ENCODE measurements at regions not wholly inside any gene's neighbourhood (a gene's known extent, or its start where the extent isn't known, plus 50 kb on each side); places are given as distances from the start of the nearest gene placed in this dataset.

- no peaks in the 10 kb centered on the region for H3K9me3 ChIP-seq (ENCODE audit: control insufficient read depth in 5 of 5, low read length in 5 of 5)
Observed at GRCh38 chr10:61120805-61121204, 176.8 kb upstream of the RHOBTB1 start.

GRCh38 chr10:61119573-61119972, 175.6 kb upstream of the RHOBTB1 start:
- Histone ChIP-seq H3K27me3 (ENCODE audit: control insufficient read depth in 5 of 5, insufficient read depth in 4 of 5, low read length in 5 of 5) (no peaks in the 10 kb centered on the region), H3K4me3 (ENCODE audit: low read depth in 1 of 5, low read length in 5 of 5) (no peak overlapping the region), H3K9ac (ENCODE audit: low read length in 5 of 5) (no peak overlapping the region), H3K4me1 (ENCODE audit: control insufficient read depth in 5 of 5, insufficient read depth in 5 of 5, low read length in 5 of 5) (no peaks in the 10 kb centered on the region), H3K27ac (ENCODE audit: low read depth, low read length) (no peak overlapping the region), H3K36me3 (ENCODE audit: control insufficient read depth in 5 of 5, insufficient read depth in 5 of 5, low read length in 5 of 5) (no peaks in the 10 kb centered on the region), H3K9me3 (ENCODE audit: control insufficient read depth in 5 of 5, low read length in 5 of 5) (no peaks in the 10 kb centered on the region)

More at GRCh38 chr10:61120805-61121204, 176.8 kb upstream of the RHOBTB1 start:
- Histone ChIP-seq H3K4me1 (ENCODE audit: control insufficient read depth in 5 of 5, insufficient read depth in 5 of 5, low read length in 5 of 5) (no peaks in the 10 kb centered on the region), H3K4me3 (ENCODE audit: low read depth in 1 of 5, low read length in 5 of 5) (no peak overlapping the region), H3K27ac (ENCODE audit: low read depth, low read length) (no peak overlapping the region), H3K27me3 (ENCODE audit: control insufficient read depth in 5 of 5, insufficient read depth in 4 of 5, low read length in 5 of 5) (no peaks in the 10 kb centered on the region), H3K9ac (ENCODE audit: low read length in 5 of 5) (no peak overlapping the region), H3K36me3 (ENCODE audit: control insufficient read depth in 5 of 5, insufficient read depth in 5 of 5, low read length in 5 of 5) (no peaks in the 10 kb centered on the region)

GRCh38 chr10:61115897-61116296, 171.9 kb upstream of the RHOBTB1 start:
- Histone ChIP-seq H3K4me3 (ENCODE audit: low read depth in 1 of 5, low read length in 5 of 5) (no peak overlapping the region), H3K9me3 (ENCODE audit: control insufficient read depth in 5 of 5, low read length in 5 of 5) (no peaks in the 10 kb centered on the region), H3K27ac (ENCODE audit: low read depth, low read length) (no peak overlapping the region), H3K36me3 (ENCODE audit: control insufficient read depth in 5 of 5, insufficient read depth in 5 of 5, low read length in 5 of 5) (no peaks in the 10 kb centered on the region), H3K27me3 (ENCODE audit: control insufficient read depth in 5 of 5, insufficient read depth in 4 of 5, low read length in 5 of 5) (no peaks in the 10 kb centered on the region), H3K4me1 (ENCODE audit: control insufficient read depth in 5 of 5, insufficient read depth in 5 of 5, low read length in 5 of 5) (no peaks in the 10 kb centered on the region), H3K9ac (ENCODE audit: low read length in 5 of 5) (no peak overlapping the region)

GRCh38 chr10:61112771-61113170, 168.8 kb upstream of the RHOBTB1 start:
- Histone ChIP-seq H3K9me3 (ENCODE audit: control insufficient read depth in 5 of 5, low read length in 5 of 5) (no peaks in the 10 kb centered on the region), H3K4me3 (ENCODE audit: low read depth in 1 of 5, low read length in 5 of 5) (no peak overlapping the region), H3K36me3 (ENCODE audit: control insufficient read depth in 5 of 5, insufficient read depth in 5 of 5, low read length in 5 of 5) (no peaks in the 10 kb centered on the region), H3K27me3 (ENCODE audit: control insufficient read depth in 5 of 5, insufficient read depth in 4 of 5, low read length in 5 of 5) (no peaks in the 10 kb centered on the region), H3K4me1 (ENCODE audit: control insufficient read depth in 5 of 5, insufficient read depth in 5 of 5, low read length in 5 of 5) (no peaks in the 10 kb centered on the region), H3K9ac (ENCODE audit: low read length in 5 of 5) (no peak overlapping the region), H3K27ac (ENCODE audit: low read depth, low read length) (no peak overlapping the region)

GRCh38 chr10:61110936-61111335, 167.0 kb upstream of the RHOBTB1 start:
- Histone ChIP-seq H3K4me1 (ENCODE audit: control insufficient read depth in 5 of 5, insufficient read depth in 5 of 5, low read length in 5 of 5) (no peaks in the 10 kb centered on the region), H3K4me3 (ENCODE audit: low read depth in 1 of 5, low read length in 5 of 5) (no peak overlapping the region), H3K36me3 (ENCODE audit: control insufficient read depth in 5 of 5, insufficient read depth in 5 of 5, low read length in 5 of 5) (no peaks in the 10 kb centered on the region)

GRCh38 chr10:61110188-61110844, 166.3 kb upstream of the RHOBTB1 start:
- no peaks in the 10 kb centered on the region for H3K27me3 ChIP-seq (ENCODE audit: control insufficient read depth in 5 of 5, insufficient read depth in 4 of 5, low read length in 5 of 5)
- no peaks in the 10 kb centered on the region for H3K36me3 ChIP-seq (ENCODE audit: control insufficient read depth in 5 of 5, insufficient read depth in 5 of 5, low read length in 5 of 5)
- H3K4me3 ChIP-seq (ENCODE audit: low read depth in 1 of 5, low read length in 5 of 5) = no peak overlapping the region
- H3K27ac ChIP-seq (ENCODE audit: low read depth, low read length) = no peak overlapping the region
- H3K4me1 ChIP-seq (ENCODE audit: control insufficient read depth in 5 of 5, insufficient read depth in 5 of 5, low read length in 5 of 5) = no peaks in the 10 kb centered on the region
- H3K9ac ChIP-seq (ENCODE audit: low read length in 5 of 5) = no peak overlapping the region
- no peaks in the 10 kb centered on the region for H3K9me3 ChIP-seq (ENCODE audit: control insufficient read depth in 5 of 5, low read length in 5 of 5)

More at GRCh38 chr10:61110936-61111335, 167.0 kb upstream of the RHOBTB1 start:
- Histone ChIP-seq H3K27me3 (ENCODE audit: control insufficient read depth in 5 of 5, insufficient read depth in 4 of 5, low read length in 5 of 5) (no peaks in the 10 kb centered on the region), H3K9ac (ENCODE audit: low read length in 5 of 5) (no peak overlapping the region), H3K9me3 (ENCODE audit: control insufficient read depth in 5 of 5, low read length in 5 of 5) (no peaks in the 10 kb centered on the region), H3K27ac (ENCODE audit: low read depth, low read length) (no peak overlapping the region)

- Histone ChIP-seq H3K27ac (ENCODE audit: low read depth, low read length) (no peak overlapping the region), H3K9me3 (ENCODE audit: control insufficient read depth in 5 of 5, low read length in 5 of 5) (no peaks in the 10 kb centered on the region), H3K4me1 (ENCODE audit: control insufficient read depth in 5 of 5, insufficient read depth in 5 of 5, low read length in 5 of 5) (no peaks in the 10 kb centered on the region), H3K27me3 (ENCODE audit: control insufficient read depth in 5 of 5, insufficient read depth in 4 of 5, low read length in 5 of 5) (no peaks in the 10 kb centered on the region), H3K36me3 (ENCODE audit: control insufficient read depth in 5 of 5, insufficient read depth in 5 of 5, low read length in 5 of 5) (no peaks in the 10 kb centered on the region), H3K4me3 (ENCODE audit: low read depth in 1 of 5, low read length in 5 of 5) (no peak overlapping the region), H3K9ac (ENCODE audit: low read length in 5 of 5) (no peak overlapping the region)
Observed at GRCh38 chr10:61108915-61109314, 164.9 kb upstream of the RHOBTB1 start.

- no peak overlapping the region for H3K4me3 ChIP-seq (ENCODE audit: low read depth in 1 of 5, low read length in 5 of 5)
- H3K4me1 ChIP-seq (ENCODE audit: control insufficient read depth in 5 of 5, insufficient read depth in 5 of 5, low read length in 5 of 5) = no peaks in the 10 kb centered on the region
- H3K27ac ChIP-seq (ENCODE audit: low read depth, low read length) = no peak overlapping the region
- no peaks in the 10 kb centered on the region for H3K36me3 ChIP-seq (ENCODE audit: control insufficient read depth in 5 of 5, insufficient read depth in 5 of 5, low read length in 5 of 5)
- H3K9me3 ChIP-seq (ENCODE audit: control insufficient read depth in 5 of 5, low read length in 5 of 5) = no peaks in the 10 kb centered on the region
- H3K9ac ChIP-seq (ENCODE audit: low read length in 5 of 5) = no peak overlapping the region
- H3K27me3 ChIP-seq (ENCODE audit: control insufficient read depth in 5 of 5, insufficient read depth in 4 of 5, low read length in 5 of 5) = no peaks in the 10 kb centered on the region
Observed at GRCh38 chr10:61100887-61101286, 156.9 kb upstream of the RHOBTB1 start.

GRCh38 chr10:61099756-61100155, 155.8 kb upstream of the RHOBTB1 start:
- H3K4me1 ChIP-seq (ENCODE audit: control insufficient read depth in 5 of 5, insufficient read depth in 5 of 5, low read length in 5 of 5) = no peaks in the 10 kb centered on the region
- H3K9ac ChIP-seq (ENCODE audit: low read length in 5 of 5) = no peak overlapping the region
- no peak overlapping the region for H3K4me3 ChIP-seq (ENCODE audit: low read depth in 1 of 5, low read length in 5 of 5)
- no peaks in the 10 kb centered on the region for H3K36me3 ChIP-seq (ENCODE audit: control insufficient read depth in 5 of 5, insufficient read depth in 5 of 5, low read length in 5 of 5)
- no peaks in the 10 kb centered on the region for H3K27me3 ChIP-seq (ENCODE audit: control insufficient read depth in 5 of 5, insufficient read depth in 4 of 5, low read length in 5 of 5)
- no peaks in the 10 kb centered on the region for H3K9me3 ChIP-seq (ENCODE audit: control insufficient read depth in 5 of 5, low read length in 5 of 5)
- H3K27ac ChIP-seq (ENCODE audit: low read depth, low read length) = no peak overlapping the region

- no peak overlapping the region for H3K4me3 ChIP-seq (ENCODE audit: low read depth in 1 of 5, low read length in 5 of 5)
- H3K36me3 ChIP-seq (ENCODE audit: control insufficient read depth in 5 of 5, insufficient read depth in 5 of 5, low read length in 5 of 5) = no peaks in the 10 kb centered on the region
- no peaks in the 10 kb centered on the region for H3K9me3 ChIP-seq (ENCODE audit: control insufficient read depth in 5 of 5, low read length in 5 of 5)
- H3K9ac ChIP-seq (ENCODE audit: low read length in 5 of 5) = no peak overlapping the region
- H3K4me1 ChIP-seq (ENCODE audit: control insufficient read depth in 5 of 5, insufficient read depth in 5 of 5, low read length in 5 of 5) = no peaks in the 10 kb centered on the region
- no peak overlapping the region for H3K27ac ChIP-seq (ENCODE audit: low read depth, low read length)
- H3K27me3 ChIP-seq (ENCODE audit: control insufficient read depth in 5 of 5, insufficient read depth in 4 of 5, low read length in 5 of 5) = no peaks in the 10 kb centered on the region
Observed at GRCh38 chr10:61098966-61099365, 155.0 kb upstream of the RHOBTB1 start.

Measured in subcutaneous abdominal adipose tissue (tissue), 5 donors.